ENCODE measurements at regions not wholly inside any gene's neighbourhood (a gene's known extent, or its start where the extent isn't known, plus 50 kb on each side); places are given as distances from the start of the nearest gene placed in this dataset.

- no peak for DNase-seq (ENCODE audit: extremely low read depth in 1 of 11, low read depth in 9 of 11, low spot score in 4 of 11)
Observed at GRCh38 chr7:54637712-54638396, 95.7 kb downstream of the VSTM2A start.

- DNase-seq (ENCODE audit: extremely low read depth in 1 of 11, low read depth in 9 of 11, low spot score in 4 of 11): no peak
Observed at GRCh38 chr7:54632696-54633095, 90.5 kb downstream of the VSTM2A start.

GRCh38 chr7:54629771-54630170, 87.6 kb downstream of the VSTM2A start:
- DNase-seq (ENCODE audit: extremely low read depth in 1 of 11, low read depth in 9 of 11, low spot score in 4 of 11): no peak

- no peak for DNase-seq (ENCODE audit: extremely low read depth in 1 of 11, low read depth in 9 of 11, low spot score in 4 of 11)
Observed at GRCh38 chr7:54622696-54623309, 80.6 kb downstream of the VSTM2A start.

All from renal cortex interstitium (tissue), 11 donors.